PC-3 (cell line): ENCODE measurements at regions not wholly inside any gene's neighbourhood (a gene's known extent, or its start where the extent isn't known, plus 50 kb on each side); places are given as distances from the start of the nearest gene placed in this dataset.

ENCODE experiments used
- ATAC-seq: fragments of 200-7000 bp; cut with Tn5 transposase; 2 replicates; pipeline ENCODE4 v1.9.1; 2020; ENCODE audit warnings: mild to moderate bottlenecking, moderate library complexity
- BruUV-seq: library from RNA; stranded (reverse); fragments of 400-500 nt; replicated peaks from 2 replicates; lab custom pipeline; 2021; lab: Mats Ljungman, UMichigan
- CTCF ChIA-PET: fragments of 300-600 bp; sonication (Branson Sonifier 250); formaldehyde crosslinking; loops from one replicate; lab custom pipeline; 2022; ENCODE audit warnings: antibody characterized with exemption; lab: Charles Lee
- POLR2A ChIA-PET: fragments of 300-600 bp; sonication (Branson Sonifier 250); formaldehyde crosslinking; loops from one replicate; lab custom pipeline; 2022; ENCODE audit warnings: antibody characterized with exemption; ENCODE audit not compliant: unreplicated experiment; lab: Charles Lee
- DNase-seq: peaks from one replicate; pipeline ENCODE4 v3.0.0-alpha.2; 2015
- H2AFZ ChIP-seq: fragments of 300-600 bp; sonication (generic); 2 replicates; pipeline ENCODE4 v1.6.0; 2016; ENCODE audit warnings: antibody characterized with exemption, low read length
- H3F3A ChIP-seq: fragments of 300-600 bp; sonication (generic); one replicate; pipeline ENCODE4 v1.6.0; 2017; ENCODE audit warnings: antibody characterized with exemption, low read length, control low read depth, mild to moderate bottlenecking; ENCODE audit not compliant: unreplicated experiment
- H3K27ac ChIP-seq: fragments of 300-600 bp; sonication (generic); 2 replicates; pipeline ENCODE4 v1.5.1; 2016; ENCODE audit warnings: mild to moderate bottlenecking, low read length
- H3K27me3 ChIP-seq: fragments of 300-600 bp; sonication (generic); 2 replicates; pipeline ENCODE4 v1.6.1; 2016; ENCODE audit warnings: low read length, mixed read lengths
- H3K36me3 ChIP-seq: fragments of 300-600 bp; sonication (generic); 2 replicates; pipeline ENCODE4 v1.6.1; 2016; ENCODE audit warnings: low read depth, mixed run types, low read length, mixed read lengths
- H3K4me1 ChIP-seq: fragments of 300-600 bp; sonication (generic); 2 replicates; pipeline ENCODE4 v1.5.1; 2016; ENCODE audit warnings: low read length; ENCODE audit not compliant: insufficient read depth
- H3K4me2 ChIP-seq: fragments of 300-600 bp; sonication (generic); 2 replicates; pipeline ENCODE4 v1.6.0; 2016; ENCODE audit warnings: low read length
- H3K4me3 ChIP-seq: fragments of 300-600 bp; sonication (generic); 2 replicates; pipeline ENCODE4 v1.5.1; 2016; ENCODE audit warnings: mild to moderate bottlenecking, low read length, mixed read lengths
- H3K79me2 ChIP-seq: fragments of 300-600 bp; sonication (generic); 2 replicates; pipeline ENCODE4 v1.6.1; 2017; ENCODE audit warnings: low read length, mixed read lengths
- H3K9ac ChIP-seq: fragments of 300-600 bp; sonication (generic); 2 replicates; pipeline ENCODE4 v1.6.0; 2016; ENCODE audit warnings: mild to moderate bottlenecking, low read length
- H3K9me2 ChIP-seq: fragments of 300-600 bp; sonication (generic); replicated peaks from 2 replicates; pipeline ENCODE4 v1.6.1; 2016; ENCODE audit warnings: mixed run types, low read length, mixed read lengths
- H3K9me3 ChIP-seq: fragments of 300-600 bp; sonication (generic); 2 replicates; pipeline ENCODE4 v1.6.1; 2016; ENCODE audit warnings: low read length, mixed read lengths
- H4K20me1 ChIP-seq: fragments of 300-600 bp; sonication (generic); 2 replicates; pipeline ENCODE4 v1.6.1; 2016; ENCODE audit warnings: low read length, mixed read lengths
- EZH2 ChIP-seq: fragments of 300-600 bp; sonication (generic); IDR thresholded peaks from one replicate; pipeline ENCODE4 v1.6.1; 2017; ENCODE audit warnings: antibody characterized with exemption, mild to moderate bottlenecking, low read length; ENCODE audit not compliant: unreplicated experiment
- EZH2phosphoT487 ChIP-seq: fragments of 300-600 bp; sonication (generic); IDR thresholded peaks from 2 replicates; pipeline ENCODE4 v1.6.1; 2018; ENCODE audit warnings: mild to moderate bottlenecking, antibody characterized with exemption, low read length, borderline replicate concordance
- intact Hi-C: fragments of 100-400 bp; cut with micrococcal nuclease; formaldehyde crosslinking; loops from 2 replicates; pipeline ENCODE4 v1.9.0; 2023
- TF ChIP-seq, protein P1 (sequence below): fragments of 300-600 bp; sonication (generic); conservative IDR thresholded peaks from 2 replicates; pipeline ENCODE4 v1.5.1; 2017; ENCODE audit warnings: antibody characterized with exemption, low read depth, mild to moderate bottlenecking, low read length

DNA sequence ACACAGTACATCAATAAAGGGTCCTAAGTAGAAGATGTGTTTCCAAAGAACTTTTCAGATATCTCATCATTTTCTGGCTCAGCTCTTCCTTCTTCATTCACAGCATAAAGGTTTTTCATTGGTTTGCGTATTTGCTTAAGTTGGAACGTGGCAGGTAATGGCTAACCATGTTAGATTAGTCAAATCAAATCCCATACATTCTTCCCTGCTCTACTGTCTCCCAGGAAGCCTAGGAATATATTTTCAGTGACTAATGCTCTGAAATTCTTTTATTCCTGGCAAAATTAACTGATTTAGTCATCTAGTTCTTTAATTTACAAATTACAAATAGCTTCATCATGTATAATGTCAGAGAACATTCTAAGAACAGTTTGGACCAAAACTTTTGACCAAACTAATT lies 99.6 kb upstream of the TMEM161B start:
- Histone ChIP-seq H3K4me2 (no peak overlapping the region), H3K36me3 (no peaks in the 10 kb centered on the region), H3K9ac (no peak overlapping the region), H3K4me1 (no peaks in the 10 kb centered on the region), H4K20me1 (no peaks in the 10 kb centered on the region), H3K27ac (no peak overlapping the region), H3F3A (no peaks in the 10 kb centered on the region), H3K9me2 (no peaks in the 10 kb centered on the region), H3K27me3 (no peaks in the 10 kb centered on the region), H2AFZ (no peak overlapping the region), H3K79me2 (no peaks in the 10 kb centered on the region), H3K4me3 (no peak overlapping the region), H3K9me3 (no peaks in the 10 kb centered on the region)
- BruUV-seq: no TSS peak
- ChIA-PET CTCF (interaction anchor here (0.5 kb wide), 1 partner anchor 293 kb away, joined by 3 read pairs; no protein-coding TSS in a partner anchor), POLR2A (no interaction called here)
- TF ChIP-seq, protein P1, sequence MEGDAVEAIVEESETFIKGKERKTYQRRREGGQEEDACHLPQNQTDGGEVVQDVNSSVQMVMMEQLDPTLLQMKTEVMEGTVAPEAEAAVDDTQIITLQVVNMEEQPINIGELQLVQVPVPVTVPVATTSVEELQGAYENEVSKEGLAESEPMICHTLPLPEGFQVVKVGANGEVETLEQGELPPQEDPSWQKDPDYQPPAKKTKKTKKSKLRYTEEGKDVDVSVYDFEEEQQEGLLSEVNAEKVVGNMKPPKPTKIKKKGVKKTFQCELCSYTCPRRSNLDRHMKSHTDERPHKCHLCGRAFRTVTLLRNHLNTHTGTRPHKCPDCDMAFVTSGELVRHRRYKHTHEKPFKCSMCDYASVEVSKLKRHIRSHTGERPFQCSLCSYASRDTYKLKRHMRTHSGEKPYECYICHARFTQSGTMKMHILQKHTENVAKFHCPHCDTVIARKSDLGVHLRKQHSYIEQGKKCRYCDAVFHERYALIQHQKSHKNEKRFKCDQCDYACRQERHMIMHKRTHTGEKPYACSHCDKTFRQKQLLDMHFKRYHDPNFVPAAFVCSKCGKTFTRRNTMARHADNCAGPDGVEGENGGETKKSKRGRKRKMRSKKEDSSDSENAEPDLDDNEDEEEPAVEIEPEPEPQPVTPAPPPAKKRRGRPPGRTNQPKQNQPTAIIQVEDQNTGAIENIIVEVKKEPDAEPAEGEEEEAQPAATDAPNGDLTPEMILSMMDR: no peak
- no peak for TF ChIP-seq EZH2phosphoT487
- TF ChIP-seq EZH2: no peak
- ATAC-seq (no peak), DNase-seq (no peak)
- intact Hi-C loops: no loop called here

- H3K4me3 ChIP-seq: no peak overlapping the region
- no TSS peak for BruUV-seq
- CTCF ChIA-PET: no interaction called here
- POLR2A ChIA-PET: no interaction called here
- H3K27ac ChIP-seq: no peak overlapping the region
- no peaks in the 10 kb centered on the region for H3K9me2 ChIP-seq
- H3K9me3 ChIP-seq: no peaks in the 10 kb centered on the region
- H3K4me2 ChIP-seq: no peak overlapping the region
- no peaks in the 10 kb centered on the region for H3K79me2 ChIP-seq
- H4K20me1 ChIP-seq: no peaks in the 10 kb centered on the region
- intact Hi-C loops: no loop called here
- H3K4me1 ChIP-seq: no peaks in the 10 kb centered on the region
- no peak for DNase-seq
- no peak for ATAC-seq
- H3F3A ChIP-seq: no peaks in the 10 kb centered on the region
- H3K9ac ChIP-seq: no peak overlapping the region
- no peaks in the 10 kb centered on the region for H3K36me3 ChIP-seq
- H2AFZ ChIP-seq: no peak overlapping the region
- H3K27me3 ChIP-seq: no peaks in the 10 kb centered on the region
- TF ChIP-seq, protein P1: no peak
- TF ChIP-seq EZH2phosphoT487 (no peak), EZH2 (no peak)
Measured at GRCh38 chr5:88364991-88365390, 96.3 kb upstream of the TMEM161B start.

DNA sequence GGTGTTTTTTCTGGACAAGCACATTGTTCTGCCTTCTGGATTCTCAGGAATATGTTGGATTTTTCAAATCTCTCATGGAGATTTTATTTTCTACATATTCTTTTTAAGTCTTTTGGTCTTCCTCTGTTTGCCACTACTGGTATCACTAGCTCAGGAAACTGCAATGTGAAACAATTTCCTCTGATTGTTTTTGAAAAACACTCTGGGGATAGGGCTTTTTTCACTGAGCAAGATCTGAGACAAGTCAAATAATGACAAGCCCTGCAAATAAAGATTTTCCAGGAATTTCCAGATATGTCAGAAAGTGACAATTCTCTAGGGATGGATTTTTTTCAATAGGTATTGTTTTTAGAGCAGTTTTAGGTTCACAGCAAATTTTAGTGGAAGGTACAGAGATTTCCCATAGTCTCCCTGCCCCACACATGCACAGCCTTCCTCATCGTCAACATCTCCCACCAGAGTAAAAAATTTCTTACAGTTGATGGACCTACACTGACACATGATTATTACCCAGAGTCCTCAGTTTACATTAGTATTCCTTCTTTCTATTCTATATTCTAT lies 86.9 kb upstream of the TMEM161B start:
- CTCF ChIA-PET: no interaction called here
- Histone ChIP-seq H3F3A (no peaks in the 10 kb centered on the region), H3K4me2 (no peak overlapping the region), H4K20me1 (no peaks in the 10 kb centered on the region), H2AFZ (no peak overlapping the region), H3K9ac (no peak overlapping the region), H3K9me3 (no peaks in the 10 kb centered on the region), H3K36me3 (no peaks in the 10 kb centered on the region), H3K4me3 (no peak overlapping the region), H3K9me2 (no peaks in the 10 kb centered on the region), H3K27ac (no peak overlapping the region), H3K27me3 (no peaks in the 10 kb centered on the region), H3K79me2 (no peaks in the 10 kb centered on the region), H3K4me1 (no peaks in the 10 kb centered on the region)
- intact Hi-C loops: no loop called here
- no TSS peak for BruUV-seq
- ATAC-seq (no peak), DNase-seq (no peak)
- TF ChIP-seq, protein P1: no peak
- TF ChIP-seq EZH2phosphoT487: no peak
- no peak for TF ChIP-seq EZH2
- POLR2A ChIA-PET: no interaction called here
